ENCODE measurements at regions not wholly inside any gene's neighbourhood (a gene's known extent, or its start where the extent isn't known, plus 50 kb on each side); places are given as distances from the start of the nearest gene placed in this dataset.

GRCh38 chr14:95428557-95428956 lies 87.9 kb downstream of the SYNE3 start:
- no peak overlapping the region for H3K27ac Mint-ChIP-seq
- no peaks in the 10 kb centered on the region for H3K27me3 ChIP-seq (ENCODE audit: insufficient read depth)
- no peaks in the 10 kb centered on the region; the same call in 2 of the 3 replicates for H3K4me1 Mint-ChIP-seq
- H3K9me2 ChIP-seq (ENCODE audit: insufficient read depth), result no peaks in the 10 kb centered on the region
- no peak overlapping the region for H3K4me2 ChIP-seq
- no peak overlapping the region for H3K27ac ChIP-seq (ENCODE audit: low read depth)
- H3K79me2 ChIP-seq (replicated peaks; ENCODE audit: insufficient read depth), result no peaks in the 10 kb centered on the region
- no peak for DNase-seq (ENCODE audit: low spot score)
- no peak for ATAC-seq
- no peaks in the 10 kb centered on the region for H3K4me1 ChIP-seq (ENCODE audit: insufficient read depth)
- peaks cover 10% of the 10 kb centered on the region; the same call in 2 of the 3 replicates for H3K9me3 Mint-ChIP-seq
- no peaks in the 10 kb centered on the region for H3K36me3 ChIP-seq (ENCODE audit: insufficient read depth)
- no peaks in the 10 kb centered on the region for H4K20me1 ChIP-seq (replicated peaks; ENCODE audit: insufficient read depth)
- no peaks in the 10 kb centered on the region for H3F3A ChIP-seq (replicated peaks; ENCODE audit: low read depth)
- H3K4me3 ChIP-seq, result no peak overlapping the region
- no peak overlapping the region for H2AFZ ChIP-seq
- H3K27me3 Mint-ChIP-seq (ENCODE audit: insufficient read depth, low read depth, poor library complexity), result peaks cover 4% of the 10 kb centered on the region
- peaks cover 6% of the 10 kb centered on the region; the same call in 1 of the 3 replicates for H3K36me3 Mint-ChIP-seq (ENCODE audit: low read depth)
- TF ChIP-seq ETS1 (IDR thresholded peaks at IDR 0.05) (no peak), JUNB (IDR thresholded peaks at IDR 0.05; ENCODE audit: unreplicated experiment) (no peak), STAT1 (IDR thresholded peaks at IDR 0.05; ENCODE audit: unreplicated experiment) (no peak), ZNF114 (CRISPR knock-in tag; IDR thresholded peaks at IDR 0.05) (no peak), EZH2phosphoT487 (IDR thresholded peaks at IDR 0.05; ENCODE audit: unreplicated experiment) (no peak), EZH2 (IDR thresholded peaks at IDR 0.05; ENCODE audit: low read depth, unreplicated experiment) (no peak), ZNF462 (CRISPR knock-in tag; IDR thresholded peaks at IDR 0.05) (no peak), POLR2AphosphoS5 (IDR thresholded peaks at IDR 0.05; ENCODE audit: low read depth) (no peak), NANOG (IDR thresholded peaks at IDR 0.05; ENCODE audit: borderline replicate concordance) (no peak), CTCF (conservative IDR thresholded peaks at IDR 0.05; ENCODE audit: low read depth in 2 of 2) (no peak)
- H3K4me3 Mint-ChIP-seq, result no peak overlapping the region
